IMR-90 (cell line): ENCODE measurements at regions not wholly inside any gene's neighbourhood (a gene's known extent, or its start where the extent isn't known, plus 50 kb on each side); places are given as distances from the start of the nearest gene placed in this dataset.

Source experiments
- ATAC-seq: fragments of 200-7000 bp; cut with Tn5 transposase; 2 replicates; pipeline ENCODE4 v1.9.1; 2020; ENCODE audit warnings: low read depth, mild to moderate bottlenecking, moderate library complexity
- BruUV-seq: library from RNA; stranded (reverse); fragments of 400-500 nt; replicated peaks from 2 replicates; lab custom pipeline; 2021; lab: Mats Ljungman, UMichigan
- CTCF ChIA-PET: fragments of 300-600 bp; formaldehyde crosslinking; extraction: SDS; loops from one replicate; lab custom pipeline; 2021; ENCODE audit warnings: antibody characterized with exemption; lab: Yijun Ruan, JAX
- POLR2A ChIA-PET: fragments of 300-600 bp; sonication (Branson Sonifier 250); formaldehyde crosslinking; loops from one replicate; lab custom pipeline; 2022; ENCODE audit warnings: antibody characterized with exemption; ENCODE audit not compliant: unreplicated experiment; lab: Charles Lee
- DNase-seq: peaks from one replicate; pipeline ENCODE4 v3.0.0; 2013
- H2AFZ ChIP-seq: replicated peaks from 2 replicates; pipeline ENCODE3; 2013; ENCODE audit warnings: low read length, mild to moderate bottlenecking; ENCODE audit not compliant: poor library complexity
- H2AK5ac ChIP-seq: 2 replicates; pipeline ENCODE4 v1.6.1; 2013; ENCODE audit warnings: low read depth, low read length, inconsistent platforms
- H2AK9ac ChIP-seq: replicated peaks from 2 replicates; pipeline ENCODE3; 2013; ENCODE audit warnings: mild to moderate bottlenecking, low read depth, low read length, moderate library complexity; ENCODE audit not compliant: poor library complexity
- H2BK120ac ChIP-seq: 2 replicates; pipeline ENCODE4 v1.6.1; 2013; ENCODE audit warnings: low read depth, low read length, inconsistent platforms
- H2BK15ac ChIP-seq: 3 replicates; pipeline ENCODE4 v1.6.1; 2013; ENCODE audit warnings: low read depth, low read length, inconsistent platforms
- H2BK20ac ChIP-seq: 2 replicates; pipeline ENCODE4 v1.6.1; 2013; ENCODE audit warnings: low read depth, mild to moderate bottlenecking, inconsistent platforms, low read length, moderate library complexity
- H2BK5ac ChIP-seq: 2 replicates; pipeline ENCODE4 v1.6.1; 2013; ENCODE audit warnings: mild to moderate bottlenecking, low read depth, low read length, inconsistent platforms; ENCODE audit not compliant: poor library complexity, severe bottlenecking
- H3K14ac ChIP-seq: replicated peaks from 2 replicates; pipeline ENCODE4 v1.6.1; 2013; ENCODE audit warnings: low read depth, low read length, inconsistent platforms
- H3K18ac ChIP-seq: 2 replicates; pipeline ENCODE4 v1.6.1; 2013; ENCODE audit warnings: low read depth, low read length, control low read depth
- H3K23ac ChIP-seq: 2 replicates; pipeline ENCODE4 v1.6.1; 2013; ENCODE audit warnings: low read depth, low read length, inconsistent platforms
- H3K27ac ChIP-seq: 2 replicates; pipeline ENCODE4 v1.5.1; 2013; ENCODE audit warnings: mild to moderate bottlenecking, control low read depth, low read length; ENCODE audit not compliant: insufficient read depth
- H3K27me3 ChIP-seq: 2 replicates; pipeline ENCODE4 v1.6.1; 2013; ENCODE audit warnings: low read length; ENCODE audit not compliant: control insufficient read depth, insufficient read depth
- H3K36me3 ChIP-seq: 2 replicates; pipeline ENCODE4 v1.6.1; 2013; ENCODE audit warnings: low read length, mixed read lengths; ENCODE audit not compliant: control insufficient read depth, insufficient read depth
- H3K4ac ChIP-seq: 2 replicates; pipeline ENCODE4 v1.6.1; 2013; ENCODE audit warnings: low read depth, low read length, inconsistent platforms
- H3K4me1 ChIP-seq: 2 replicates; pipeline ENCODE4 v1.6.1; 2013; ENCODE audit warnings: low read length, mixed read lengths; ENCODE audit not compliant: control insufficient read depth, insufficient read depth
- H3K4me2 ChIP-seq: 2 replicates; pipeline ENCODE4 v1.6.1; 2013; ENCODE audit warnings: low read depth, mild to moderate bottlenecking, control low read depth, low read length, moderate library complexity
- H3K4me3 ChIP-seq: 2 replicates; pipeline ENCODE4 v1.5.1; 2013; ENCODE audit warnings: low read depth, mild to moderate bottlenecking, control low read depth, low read length, moderate library complexity; ENCODE audit not compliant: insufficient read depth
- H3K56ac ChIP-seq: 2 replicates; pipeline ENCODE4 v1.6.1; 2013; ENCODE audit warnings: low read length, inconsistent platforms; ENCODE audit not compliant: insufficient read depth; ENCODE audit errors: extremely low read depth
- H3K79me1 ChIP-seq, 2 experiments: 2 replicates each; pipeline ENCODE4 v1.6.1; 2013; ENCODE audit warnings: low read length in 2 of 2, inconsistent platforms in 1 of 2, low read depth in 1 of 2
- H3K9ac ChIP-seq: 2 replicates; pipeline ENCODE4 v1.6.1; 2013; ENCODE audit warnings: low read depth, low read length, control low read depth
- H3K9me1 ChIP-seq: 2 replicates; pipeline ENCODE4 v1.6.1; 2013; ENCODE audit warnings: low read length, inconsistent platforms; ENCODE audit not compliant: insufficient read depth
- H3K9me3 ChIP-seq: 2 replicates; pipeline ENCODE4 v1.6.1; 2013; ENCODE audit warnings: low read length; ENCODE audit not compliant: control insufficient read depth, insufficient read depth
- H4K20me1 ChIP-seq: 2 replicates; pipeline ENCODE4 v1.6.1; 2013; ENCODE audit warnings: low read length, inconsistent platforms; ENCODE audit not compliant: insufficient read depth
- H4K5ac ChIP-seq: 2 replicates; pipeline ENCODE4 v1.6.1; 2013; ENCODE audit warnings: mild to moderate bottlenecking, low read depth, low read length, control low read depth
- H4K8ac ChIP-seq, 2 experiments: 2 replicates each; pipeline ENCODE4 v1.6.1; 2013; ENCODE audit warnings: low read depth in 2 of 2, low read length in 2 of 2, control low read depth in 1 of 2, inconsistent platforms in 1 of 2
- H4K91ac ChIP-seq: 2 replicates; pipeline ENCODE4 v1.6.1; 2013; ENCODE audit warnings: low read depth, low read length, inconsistent platforms; ENCODE audit not compliant: insufficient read depth
- BHLHE40 ChIP-seq: fragments of 150-350 bp; IDR thresholded peaks from 2 replicates; pipeline ENCODE4 v1.6.1; 2016; ENCODE audit warnings: mild to moderate bottlenecking, low read depth, low read length
- CEBPB ChIP-seq: IDR thresholded peaks from 2 replicates; pipeline ENCODE4 v1.6.1; 2012; ENCODE audit warnings: low read depth, low read length, improper control_type of control experiment
- CHD1 ChIP-seq: IDR thresholded peaks from 2 replicates; pipeline ENCODE4 v1.6.1; 2012; ENCODE audit warnings: low read depth, low read length, improper control_type of control experiment
- FOS ChIP-seq: fragments of 150-350 bp; IDR thresholded peaks from 2 replicates; pipeline ENCODE4 v1.6.1; 2016; ENCODE audit warnings: low read depth, low read length
- MAFK ChIP-seq: IDR thresholded peaks from 2 replicates; pipeline ENCODE4 v1.6.1; 2012; ENCODE audit warnings: low read depth, low read length, improper control_type of control experiment
- MAZ ChIP-seq: IDR thresholded peaks from 2 replicates; pipeline ENCODE4 v1.6.1; 2012; ENCODE audit warnings: low read depth, mild to moderate bottlenecking, low read length, improper control_type of control experiment, moderate library complexity, borderline replicate concordance
- MXI1 ChIP-seq: IDR thresholded peaks from 2 replicates; pipeline ENCODE4 v1.6.1; 2012; ENCODE audit warnings: low read depth, mild to moderate bottlenecking, low read length, moderate library complexity, borderline replicate concordance
- NFE2L2 ChIP-seq: fragments of 150-350 bp; IDR thresholded peaks from 2 replicates; pipeline ENCODE4 v1.6.1; 2016; ENCODE audit warnings: low read depth, mild to moderate bottlenecking, low read length
- POLR2A ChIP-seq: IDR thresholded peaks from 2 replicates; pipeline ENCODE4 v1.6.1; 2012; ENCODE audit warnings: mild to moderate bottlenecking, low read depth, low read length
- RAD21 ChIP-seq: IDR thresholded peaks from 2 replicates; pipeline ENCODE4 v1.6.1; 2012; ENCODE audit warnings: low read length, improper control_type of control experiment
- RCOR1 ChIP-seq: IDR thresholded peaks from 2 replicates; pipeline ENCODE4 v1.6.1; 2012; ENCODE audit warnings: mild to moderate bottlenecking, low read length, improper control_type of control experiment; ENCODE audit not compliant: insufficient replicate concordance
- RFX5 ChIP-seq: IDR thresholded peaks from 2 replicates; pipeline ENCODE4 v1.8.0; 2012; ENCODE audit warnings: low read depth, mild to moderate bottlenecking, low read length, moderate library complexity
- SMC3 ChIP-seq: fragments of 150-350 bp; IDR thresholded peaks from 2 replicates; pipeline ENCODE4 v1.6.1; 2016; ENCODE audit warnings: low read depth, mild to moderate bottlenecking, antibody characterized with exemption, low read length, moderate library complexity
- WGBS, 2 experiments: methylation state at CpG; one replicate each; pipeline versions ENCODE4 v1.1.5 to v1.1.7; 2013; ENCODE audit warnings: missing lambda C conversion rate in 2 of 2; ENCODE audit not compliant: insufficient read length in 1 of 2; ENCODE audit errors: extremely low coverage in 2 of 2; 5-methylcytosine and 5-hydroxymethylcytosine counted together
- dilution Hi-C: fragments of 300-500 bp; cut with HindIII; formaldehyde crosslinking; loops from one replicate; pipeline ENCODE4 v1.14.3; 2018; ENCODE audit warnings: low sequenced_read_pairs; ENCODE audit not compliant: unreplicated experiment
- in situ Hi-C: fragments of 300-500 bp; cut with MboI; formaldehyde crosslinking; loops from 3 replicates; pipeline ENCODE4 v1.14.3; 2019; ENCODE audit warnings: low sequenced_read_pairs, inconsistent platforms, mixed read lengths
- intact Hi-C: fragments of 100-400 bp; cut with micrococcal nuclease; formaldehyde crosslinking; loops from 2 replicates; pipeline ENCODE4 v1.10.0; 2022
- TF ChIP-seq, protein P1 (sequence below): fragments of 150-350 bp; IDR thresholded peaks from 2 replicates; pipeline ENCODE4 v1.6.1; 2016; ENCODE audit warnings: low read depth, mild to moderate bottlenecking, low read length, moderate library complexity, borderline replicate concordance
- TF ChIP-seq, protein P2 (sequence below): conservative IDR thresholded peaks from 2 replicates; pipeline ENCODE4 v1.5.1; 2012; ENCODE audit warnings: mild to moderate bottlenecking, low read depth, low read length, improper control_type of control experiment
- TF ChIP-seq, protein P3 (sequence below): fragments of 150-350 bp; IDR thresholded peaks from 2 replicates; pipeline ENCODE4 v1.6.1; 2017; ENCODE audit warnings: mild to moderate bottlenecking, antibody characterized with exemption, low read length, low read depth

DNA sequence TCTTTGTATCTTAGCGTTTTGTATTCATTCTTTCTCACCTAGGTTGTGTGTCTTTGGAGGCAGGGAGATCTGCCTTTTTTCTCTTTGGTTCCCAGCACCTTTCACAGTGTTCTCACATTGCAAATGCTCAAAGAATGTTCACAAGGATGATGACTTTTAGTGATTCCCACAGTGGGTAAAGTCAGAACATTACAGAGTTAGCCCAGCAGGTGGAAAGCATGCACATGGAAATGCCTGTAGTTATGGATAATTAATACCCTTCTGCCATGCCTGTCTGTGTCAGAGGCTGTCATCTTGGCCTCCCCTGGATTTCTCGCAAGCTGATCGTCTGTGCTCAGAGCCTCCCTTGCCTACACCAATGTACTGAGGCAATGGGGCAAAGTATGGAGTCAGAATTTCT, 458.9 kb downstream of the LMO4 start:
- H2BK120ac ChIP-seq = no peak overlapping the region
- H3K79me1 ChIP-seq = no peaks in the 10 kb centered on the region
- no peak overlapping the region for H2AFZ ChIP-seq
- no peak overlapping the region for H3K23ac ChIP-seq
- H4K8ac ChIP-seq = no peak overlapping the region
- H3K27ac ChIP-seq = no peak overlapping the region
- no peak overlapping the region for H3K4me2 ChIP-seq
- no peaks in the 10 kb centered on the region for H3K4me1 ChIP-seq
- H2AK5ac ChIP-seq = no peak overlapping the region
- no peak overlapping the region for H2BK20ac ChIP-seq
- H2BK5ac ChIP-seq = no peak overlapping the region
- H4K5ac ChIP-seq = no peak overlapping the region
- dilution Hi-C loops (no loop called here), in situ Hi-C loops (no loop called here), intact Hi-C loops (no loop called here)
- no peaks in the 10 kb centered on the region for H3K9me1 ChIP-seq
- no peak overlapping the region for H3K14ac ChIP-seq
- ChIA-PET CTCF (no interaction called here), POLR2A (no interaction called here)
- no peaks in the 10 kb centered on the region for H3K27me3 ChIP-seq
- ATAC-seq (no peak), DNase-seq (peak; percentile 80)
- no peak overlapping the region for H2BK15ac ChIP-seq
- H2AK9ac ChIP-seq = no peak overlapping the region
- no peak overlapping the region for H3K4ac ChIP-seq
- no peak overlapping the region for H3K9ac ChIP-seq
- TF ChIP-seq, protein P1, sequence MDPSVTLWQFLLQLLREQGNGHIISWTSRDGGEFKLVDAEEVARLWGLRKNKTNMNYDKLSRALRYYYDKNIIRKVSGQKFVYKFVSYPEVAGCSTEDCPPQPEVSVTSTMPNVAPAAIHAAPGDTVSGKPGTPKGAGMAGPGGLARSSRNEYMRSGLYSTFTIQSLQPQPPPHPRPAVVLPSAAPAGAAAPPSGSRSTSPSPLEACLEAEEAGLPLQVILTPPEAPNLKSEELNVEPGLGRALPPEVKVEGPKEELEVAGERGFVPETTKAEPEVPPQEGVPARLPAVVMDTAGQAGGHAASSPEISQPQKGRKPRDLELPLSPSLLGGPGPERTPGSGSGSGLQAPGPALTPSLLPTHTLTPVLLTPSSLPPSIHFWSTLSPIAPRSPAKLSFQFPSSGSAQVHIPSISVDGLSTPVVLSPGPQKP = no peak
- no peak for TF ChIP-seq MAZ
- TF ChIP-seq BHLHE40 = no peak
- TF ChIP-seq RCOR1 = no peak
- no peak for TF ChIP-seq MAFK
- TF ChIP-seq CHD1 = no peak
- peak; percentile 14; the same call in 1 of the 2 replicates for TF ChIP-seq SMC3
- TF ChIP-seq POLR2A = no peak
- no peak for TF ChIP-seq RFX5
- TF ChIP-seq RAD21 = peak; percentile 40; the same call in 1 of the 2 replicates
- TF ChIP-seq FOS = no peak
- no peak for TF ChIP-seq NFE2L2
- no peak for TF ChIP-seq CEBPB
- TF ChIP-seq, protein P2, sequence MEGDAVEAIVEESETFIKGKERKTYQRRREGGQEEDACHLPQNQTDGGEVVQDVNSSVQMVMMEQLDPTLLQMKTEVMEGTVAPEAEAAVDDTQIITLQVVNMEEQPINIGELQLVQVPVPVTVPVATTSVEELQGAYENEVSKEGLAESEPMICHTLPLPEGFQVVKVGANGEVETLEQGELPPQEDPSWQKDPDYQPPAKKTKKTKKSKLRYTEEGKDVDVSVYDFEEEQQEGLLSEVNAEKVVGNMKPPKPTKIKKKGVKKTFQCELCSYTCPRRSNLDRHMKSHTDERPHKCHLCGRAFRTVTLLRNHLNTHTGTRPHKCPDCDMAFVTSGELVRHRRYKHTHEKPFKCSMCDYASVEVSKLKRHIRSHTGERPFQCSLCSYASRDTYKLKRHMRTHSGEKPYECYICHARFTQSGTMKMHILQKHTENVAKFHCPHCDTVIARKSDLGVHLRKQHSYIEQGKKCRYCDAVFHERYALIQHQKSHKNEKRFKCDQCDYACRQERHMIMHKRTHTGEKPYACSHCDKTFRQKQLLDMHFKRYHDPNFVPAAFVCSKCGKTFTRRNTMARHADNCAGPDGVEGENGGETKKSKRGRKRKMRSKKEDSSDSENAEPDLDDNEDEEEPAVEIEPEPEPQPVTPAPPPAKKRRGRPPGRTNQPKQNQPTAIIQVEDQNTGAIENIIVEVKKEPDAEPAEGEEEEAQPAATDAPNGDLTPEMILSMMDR = peak; percentile 30; the same call in 1 of the 2 replicates
- no peak for TF ChIP-seq MXI1
- TF ChIP-seq, protein P3, sequence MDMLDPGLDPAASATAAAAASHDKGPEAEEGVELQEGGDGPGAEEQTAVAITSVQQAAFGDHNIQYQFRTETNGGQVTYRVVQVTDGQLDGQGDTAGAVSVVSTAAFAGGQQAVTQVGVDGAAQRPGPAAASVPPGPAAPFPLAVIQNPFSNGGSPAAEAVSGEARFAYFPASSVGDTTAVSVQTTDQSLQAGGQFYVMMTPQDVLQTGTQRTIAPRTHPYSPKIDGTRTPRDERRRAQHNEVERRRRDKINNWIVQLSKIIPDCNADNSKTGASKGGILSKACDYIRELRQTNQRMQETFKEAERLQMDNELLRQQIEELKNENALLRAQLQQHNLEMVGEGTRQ = no peak
- BruUV-seq = no TSS peak
- no peaks in the 10 kb centered on the region for H3K36me3 ChIP-seq
- no peak overlapping the region for H4K91ac ChIP-seq
- H3K4me3 ChIP-seq = no peak overlapping the region
- H3K9me3 ChIP-seq = no peaks in the 10 kb centered on the region
- H3K56ac ChIP-seq = no peak overlapping the region
- H3K18ac ChIP-seq = no peak overlapping the region
- H4K20me1 ChIP-seq = no peaks in the 10 kb centered on the region
- WGBS, 2 experiments = no CpG with 5 or more reads among the region's 3 CpGs
